Osteocyte (in vitro differentiated cells): ENCODE measurements at regions not wholly inside any gene's neighbourhood (a gene's known extent, or its start where the extent isn't known, plus 50 kb on each side); places are given as distances from the start of the nearest gene placed in this dataset.

ENCODE experiments used
- DNase-seq: peaks from one replicate; pipeline ENCODE4 v3.0.0; 2021; ENCODE audit warnings: mixed read lengths; ENCODE audit not compliant: unreplicated experiment; ENCODE audit errors: extremely low spot score
- H3K27ac Mint-ChIP-seq: one replicate; pipeline ENCODE4 v1.8.0; 2021; ENCODE audit warnings: mild to moderate bottlenecking, mixed read lengths; ENCODE audit not compliant: unreplicated experiment
- H3K27me3 Mint-ChIP-seq: one replicate; pipeline ENCODE4 v1.8.0; 2021; ENCODE audit warnings: mixed read lengths; ENCODE audit not compliant: unreplicated experiment
- H3K36me3 Mint-ChIP-seq: one replicate; pipeline ENCODE4 v1.8.0; 2021; ENCODE audit warnings: mixed read lengths; ENCODE audit not compliant: unreplicated experiment
- H3K4me1 Mint-ChIP-seq: one replicate; pipeline ENCODE4 v1.8.0; 2021; ENCODE audit warnings: mixed read lengths; ENCODE audit not compliant: unreplicated experiment
- H3K4me3 Mint-ChIP-seq: one replicate; pipeline ENCODE4 v1.8.0; 2021; ENCODE audit warnings: mild to moderate bottlenecking, moderate library complexity, mixed read lengths; ENCODE audit not compliant: unreplicated experiment
- H3K9me3 Mint-ChIP-seq: one replicate; pipeline ENCODE4 v1.8.0; 2021; ENCODE audit warnings: mixed read lengths; ENCODE audit not compliant: unreplicated experiment
- CTCF ChIP-seq: fragments of 200-600 bp; sonication (generic); IDR thresholded peaks from 2 replicates; pipeline ENCODE4 v1.5.0; 2021; ENCODE audit warnings: antibody characterized with exemption, mild to moderate bottlenecking, moderate library complexity

GRCh38 chr4:92106816-92107215, 196.9 kb upstream of the GRID2 start:
- no peak overlapping the region for H3K4me3 Mint-ChIP-seq
- no peak for DNase-seq
- H3K27ac Mint-ChIP-seq = no peak overlapping the region
- H3K4me1 Mint-ChIP-seq = no peaks in the 10 kb centered on the region
- H3K9me3 Mint-ChIP-seq = peaks cover 3% of the 10 kb centered on the region
- no peaks in the 10 kb centered on the region for H3K36me3 Mint-ChIP-seq
- TF ChIP-seq CTCF = no peak
- peaks cover 6% of the 10 kb centered on the region for H3K27me3 Mint-ChIP-seq

- DNase-seq = no peak
- Mint-ChIP-seq H3K27me3 (peaks cover 10% of the 10 kb centered on the region), H3K27ac (no peak overlapping the region), H3K36me3 (no peaks in the 10 kb centered on the region), H3K4me3 (no peak overlapping the region), H3K4me1 (no peaks in the 10 kb centered on the region), H3K9me3 (no peaks in the 10 kb centered on the region)
- no peak for TF ChIP-seq CTCF
Measured at GRCh38 chr4:92111493-92111892, 192.3 kb upstream of the GRID2 start.

- H3K4me3 Mint-ChIP-seq = no peak overlapping the region
- H3K4me1 Mint-ChIP-seq = no peaks in the 10 kb centered on the region
- H3K27ac Mint-ChIP-seq = no peak overlapping the region
- H3K9me3 Mint-ChIP-seq = no peaks in the 10 kb centered on the region
- DNase-seq = no peak
- H3K27me3 Mint-ChIP-seq = peaks cover 10% of the 10 kb centered on the region
- no peak for TF ChIP-seq CTCF
- H3K36me3 Mint-ChIP-seq = no peaks in the 10 kb centered on the region
Measured at GRCh38 chr4:92112805-92113204, 191.0 kb upstream of the GRID2 start.

- Mint-ChIP-seq H3K9me3 (no peaks in the 10 kb centered on the region), H3K36me3 (no peaks in the 10 kb centered on the region), H3K4me3 (no peak overlapping the region), H3K27ac (no peak overlapping the region), H3K27me3 (peaks cover 3% of the 10 kb centered on the region), H3K4me1 (no peaks in the 10 kb centered on the region)
- TF ChIP-seq CTCF = no peak
- DNase-seq = no peak
Measured at GRCh38 chr4:92120810-92121498, 182.8 kb upstream of the GRID2 start.

GRCh38 chr4:92122911-92123310, 180.9 kb upstream of the GRID2 start:
- no peak overlapping the region for H3K27ac Mint-ChIP-seq
- no peaks in the 10 kb centered on the region for H3K27me3 Mint-ChIP-seq
- no peak for TF ChIP-seq CTCF
- H3K9me3 Mint-ChIP-seq = no peaks in the 10 kb centered on the region
- no peak overlapping the region for H3K4me3 Mint-ChIP-seq
- DNase-seq = no peak
- H3K36me3 Mint-ChIP-seq = no peaks in the 10 kb centered on the region
- H3K4me1 Mint-ChIP-seq = no peaks in the 10 kb centered on the region
